ENCODE measurements at regions not wholly inside any gene's neighbourhood (a gene's known extent, or its start where the extent isn't known, plus 50 kb on each side); places are given as distances from the start of the nearest gene placed in this dataset.

DNA sequence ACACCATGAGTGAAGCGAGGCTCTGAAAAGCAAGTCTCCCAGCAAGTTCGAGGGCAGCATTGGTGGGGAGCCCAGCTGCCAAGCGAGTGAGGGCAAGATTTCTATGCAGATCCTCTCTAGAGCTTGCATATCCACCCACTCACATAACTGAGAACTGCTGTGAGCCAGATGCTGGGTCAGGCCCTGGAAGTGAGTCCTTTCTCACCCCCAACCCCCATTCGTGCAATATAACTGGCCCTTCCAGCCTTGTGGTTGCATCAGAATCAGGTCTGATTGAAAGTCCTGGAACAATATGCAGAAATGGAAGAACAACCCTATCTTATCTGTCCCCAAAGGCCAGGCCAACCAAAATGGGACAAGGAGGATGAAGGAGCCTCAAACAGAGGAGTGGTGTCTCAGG lies 146.6 kb downstream of the IRX5 start:
- no peak overlapping the region for H3K4me3 ChIP-seq (ENCODE audit: low read depth, low read length)
- TF ChIP-seq, protein P1, sequence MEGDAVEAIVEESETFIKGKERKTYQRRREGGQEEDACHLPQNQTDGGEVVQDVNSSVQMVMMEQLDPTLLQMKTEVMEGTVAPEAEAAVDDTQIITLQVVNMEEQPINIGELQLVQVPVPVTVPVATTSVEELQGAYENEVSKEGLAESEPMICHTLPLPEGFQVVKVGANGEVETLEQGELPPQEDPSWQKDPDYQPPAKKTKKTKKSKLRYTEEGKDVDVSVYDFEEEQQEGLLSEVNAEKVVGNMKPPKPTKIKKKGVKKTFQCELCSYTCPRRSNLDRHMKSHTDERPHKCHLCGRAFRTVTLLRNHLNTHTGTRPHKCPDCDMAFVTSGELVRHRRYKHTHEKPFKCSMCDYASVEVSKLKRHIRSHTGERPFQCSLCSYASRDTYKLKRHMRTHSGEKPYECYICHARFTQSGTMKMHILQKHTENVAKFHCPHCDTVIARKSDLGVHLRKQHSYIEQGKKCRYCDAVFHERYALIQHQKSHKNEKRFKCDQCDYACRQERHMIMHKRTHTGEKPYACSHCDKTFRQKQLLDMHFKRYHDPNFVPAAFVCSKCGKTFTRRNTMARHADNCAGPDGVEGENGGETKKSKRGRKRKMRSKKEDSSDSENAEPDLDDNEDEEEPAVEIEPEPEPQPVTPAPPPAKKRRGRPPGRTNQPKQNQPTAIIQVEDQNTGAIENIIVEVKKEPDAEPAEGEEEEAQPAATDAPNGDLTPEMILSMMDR (conservative IDR thresholded peaks at IDR 0.05; ENCODE audit: low read depth, low read length): no peak
- DNase-seq (ENCODE audit: low read depth): no peak

DNA sequence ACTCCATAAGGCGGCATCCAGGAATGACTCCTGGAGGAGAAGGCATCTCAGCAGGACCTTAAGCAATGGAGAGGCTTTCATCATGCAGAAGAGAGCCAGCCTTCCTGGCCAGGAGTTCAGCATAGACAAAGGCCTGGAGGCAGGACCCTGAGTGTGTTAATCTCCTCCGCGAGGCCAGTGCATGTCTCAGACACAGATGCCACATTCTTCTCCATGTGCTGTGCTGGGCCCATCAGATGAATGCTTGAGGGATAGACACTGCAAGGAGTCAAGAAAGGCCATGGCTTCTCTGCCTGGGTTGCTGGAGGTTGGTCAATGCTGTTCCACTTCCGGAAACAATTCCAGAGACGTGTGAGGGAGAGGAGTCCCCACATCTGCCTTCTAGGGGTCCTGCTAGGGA lies 147.5 kb downstream of the IRX5 start:
- no peak for DNase-seq (ENCODE audit: low read depth)
- TF ChIP-seq, protein P1 (conservative IDR thresholded peaks at IDR 0.05; ENCODE audit: low read depth, low read length): no peak
- no peak overlapping the region for H3K4me3 ChIP-seq (ENCODE audit: low read depth, low read length)

DNA sequence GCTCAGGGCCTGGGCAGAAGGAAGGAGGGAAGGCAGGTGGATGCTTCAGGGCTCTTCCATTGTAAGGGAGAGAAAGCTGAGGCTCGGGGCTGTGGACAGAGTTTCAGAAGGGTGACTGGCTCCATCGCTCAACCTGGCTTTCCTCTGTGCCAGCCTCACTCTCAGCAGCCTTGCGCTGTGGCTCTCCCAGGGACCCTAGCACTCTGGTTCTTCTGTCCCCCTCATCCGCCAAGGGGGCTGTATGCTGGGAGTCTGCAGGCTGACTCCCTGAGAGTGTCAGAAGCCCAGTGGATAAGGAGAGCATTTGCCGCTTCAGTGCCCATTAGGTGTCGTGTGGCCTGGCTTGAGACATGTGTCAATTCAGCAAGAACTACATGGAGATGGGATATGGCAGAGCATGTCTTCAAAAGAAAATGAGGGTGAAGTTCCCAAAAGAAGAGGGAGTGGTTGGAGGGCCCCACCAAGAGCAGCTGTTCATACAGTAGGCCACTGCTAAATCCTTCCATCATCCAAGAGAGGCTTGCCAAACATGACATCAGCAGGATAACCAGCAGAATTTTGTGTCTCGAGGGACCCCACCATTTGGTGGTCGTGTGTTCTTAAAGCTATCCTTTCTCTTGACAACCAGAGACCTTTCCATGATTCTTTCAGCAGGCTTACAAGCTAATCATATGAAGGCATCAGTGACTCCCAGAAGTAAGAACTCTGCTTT lies 148.2 kb downstream of the IRX5 start:
- H3K4me3 ChIP-seq (ENCODE audit: low read depth, low read length): no peak overlapping the region
- TF ChIP-seq, protein P1 (conservative IDR thresholded peaks at IDR 0.05; ENCODE audit: low read depth, low read length): no peak
- DNase-seq (ENCODE audit: low read depth): no peak

DNA sequence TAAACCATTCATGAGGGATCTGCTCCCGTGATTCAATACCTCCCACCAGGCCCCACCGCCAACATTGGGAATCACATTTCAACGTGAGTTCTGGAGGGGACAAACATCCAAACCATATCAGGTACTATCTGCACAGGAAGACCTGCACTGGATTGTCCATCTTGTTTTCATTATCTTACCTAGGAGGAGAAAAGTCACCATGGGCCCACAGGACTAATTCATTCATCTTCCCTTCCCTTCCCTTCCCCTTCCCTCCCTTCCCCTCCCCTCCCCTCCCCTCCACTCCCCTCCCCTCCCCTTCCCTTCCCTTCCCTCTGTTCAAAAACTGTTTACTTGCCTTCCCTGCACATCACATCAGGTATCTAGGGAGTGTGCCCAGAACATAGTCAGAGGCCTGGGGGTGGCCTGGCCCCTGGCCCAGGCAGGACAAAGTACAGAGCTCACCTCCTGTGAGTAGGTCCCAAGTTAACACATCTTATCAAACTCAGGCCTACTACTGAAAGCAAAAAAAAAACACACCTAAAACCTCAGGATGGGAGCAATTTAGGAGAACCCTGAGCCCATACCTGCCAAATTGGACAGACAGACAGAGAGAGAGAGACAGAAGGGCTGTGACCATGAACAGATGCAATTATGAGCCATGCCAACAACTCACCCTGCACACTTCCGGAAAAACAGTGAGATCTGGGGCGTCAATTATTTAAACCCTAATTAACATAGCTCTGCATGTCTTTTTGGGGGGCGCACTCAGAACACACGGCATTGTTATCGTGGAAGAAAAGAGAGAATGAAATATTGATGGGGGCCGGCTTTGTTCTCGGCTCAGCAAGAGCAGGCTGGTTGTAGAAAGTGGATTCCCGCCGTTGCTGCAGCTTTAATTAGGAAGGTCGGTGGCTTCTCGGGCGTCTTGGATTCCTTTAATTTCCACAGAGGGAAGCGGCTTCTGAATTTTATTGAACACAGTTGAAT lies 151.2 kb downstream of the IRX5 start:
- no peak overlapping the region for H3K4me3 ChIP-seq (ENCODE audit: low read depth, low read length)
- DNase-seq (ENCODE audit: low read depth): no peak
- TF ChIP-seq, protein P1 (conservative IDR thresholded peaks at IDR 0.05; ENCODE audit: low read depth, low read length): no peak

DNA sequence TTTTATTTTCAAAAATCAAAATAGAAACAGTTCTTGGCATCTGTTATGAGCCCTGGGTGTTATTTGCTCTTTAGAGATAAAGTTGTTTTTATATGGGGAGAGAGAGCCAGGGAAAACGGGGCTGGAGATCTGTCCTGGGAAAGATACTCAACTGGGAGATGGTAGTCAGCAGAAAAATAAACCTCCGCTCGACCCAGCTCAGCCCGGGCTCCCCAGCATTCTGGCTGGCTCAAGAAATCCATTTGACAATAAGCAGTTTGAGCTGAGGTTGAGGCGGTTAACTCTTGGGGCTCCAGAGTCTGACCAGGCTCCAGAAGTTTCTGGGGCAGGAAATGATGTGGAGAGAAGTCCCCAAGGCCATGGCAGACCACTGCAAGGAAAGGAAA lies 151.9 kb downstream of the IRX5 start:
- no peak overlapping the region for H3K4me3 ChIP-seq (ENCODE audit: low read depth, low read length)
- TF ChIP-seq, protein P1 (conservative IDR thresholded peaks at IDR 0.05; ENCODE audit: low read depth, low read length): no peak
- no peak for DNase-seq (ENCODE audit: low read depth)

DNA sequence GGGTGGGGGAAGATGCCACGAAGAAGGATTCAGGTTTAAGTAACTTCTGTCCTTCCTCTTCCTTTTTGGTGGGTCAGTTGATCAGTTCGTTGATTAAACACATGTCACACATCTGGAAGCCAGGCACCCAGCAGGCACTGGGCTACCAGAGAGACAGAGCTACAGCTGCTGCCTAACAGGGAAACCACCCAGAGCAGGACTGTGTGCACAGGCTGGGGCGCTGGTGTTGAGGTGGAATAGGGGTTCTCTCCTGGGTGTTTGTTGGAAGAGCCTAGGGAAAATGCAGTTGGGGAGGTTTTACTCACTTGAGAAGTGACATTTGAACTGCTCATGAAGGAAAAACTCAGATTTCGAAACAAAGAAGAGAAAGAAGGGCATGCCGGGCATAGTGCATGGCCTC lies 152.4 kb downstream of the IRX5 start:
- DNase-seq (ENCODE audit: low read depth): no peak
- H3K4me3 ChIP-seq (ENCODE audit: low read depth, low read length): no peak overlapping the region
- TF ChIP-seq, protein P1 (conservative IDR thresholded peaks at IDR 0.05; ENCODE audit: low read depth, low read length): no peak
